ENCODE measurements at regions not wholly inside any gene's neighbourhood (a gene's known extent, or its start where the extent isn't known, plus 50 kb on each side); places are given as distances from the start of the nearest gene placed in this dataset.

- Histone ChIP-seq H3K27me3 (ENCODE audit: insufficient read depth, low read length) (no peaks in the 10 kb centered on the region), H3K9ac (ENCODE audit: extremely low read depth, insufficient read length, low read length) (no peak overlapping the region), H3K79me1 (ENCODE audit: insufficient read depth, low read depth, low read length, poor library complexity, severe bottlenecking) (no peaks in the 10 kb centered on the region), H3K4me2 (ENCODE audit: insufficient read depth, insufficient read length, low read length) (no peak overlapping the region), H3K23me2 (ENCODE audit: insufficient read length, low read depth, low read length, poor library complexity, severe bottlenecking) (no peaks in the 10 kb centered on the region), H3K9me3 (ENCODE audit: control insufficient read depth, low read depth, low read length) (no peaks in the 10 kb centered on the region), H2AFZ (ENCODE audit: low read length) (no peak overlapping the region), H2BK120ac (ENCODE audit: low read depth, low read length, poor library complexity, severe bottlenecking) (no peak overlapping the region), H2BK15ac (ENCODE audit: low read depth, low read length) (no peak overlapping the region), H2BK20ac (ENCODE audit: low read depth, low read length, poor library complexity, severe bottlenecking) (no peak overlapping the region), H4K8ac (replicated peaks; ENCODE audit: insufficient read length, low read depth, low read length) (no peak overlapping the region), H3K4me1 (ENCODE audit: insufficient read depth, low read length) (no peaks in the 10 kb centered on the region; the same call in 1 of the 2 replicates), H2BK5ac (ENCODE audit: insufficient read length, low read length) (no peak overlapping the region), H2BK12ac (ENCODE audit: insufficient read length, low read depth, low read length) (no peak overlapping the region), H3K79me2 (ENCODE audit: insufficient read depth, low read length) (no peaks in the 10 kb centered on the region), H4K20me1 (ENCODE audit: control insufficient read depth, insufficient read depth, insufficient read length) (no peaks in the 10 kb centered on the region), H3K27ac (ENCODE audit: insufficient read length, low read depth, low read length) (no peak overlapping the region), H3T11ph (ENCODE audit: low read length) (no peak overlapping the region), H4K5ac (ENCODE audit: insufficient read length, low read depth, low read length) (no peak overlapping the region), H3K56ac (ENCODE audit: insufficient read length, low read depth, low read length) (no peak overlapping the region), H4K91ac (ENCODE audit: insufficient read length, low read depth, low read length) (no peak overlapping the region), H3K23ac (ENCODE audit: insufficient read length, low read depth, low read length) (no peak overlapping the region), H3K4ac (ENCODE audit: low read depth, low read length) (no peak overlapping the region), H2AK5ac (ENCODE audit: insufficient read length, low read length) (no peak overlapping the region), H3K14ac (ENCODE audit: insufficient read depth, low read length) (no peak overlapping the region), H3K18ac (ENCODE audit: insufficient read length, low read depth, low read length) (no peak overlapping the region)
- Mint-ChIP-seq H3K4me3 (no peak overlapping the region), H3K27ac (no peak overlapping the region), H3K4me1 (peaks cover 24 to 49% of the 10 kb centered on the region in 2 experiments), H3K36me3 (ENCODE audit: insufficient read depth in 1 of 3, low read depth in 3 of 3) (no peaks in the 10 kb centered on the region), H3K27me3 (ENCODE audit: low read depth) (peaks cover 10% of the 10 kb centered on the region), H3K9me3 (no peaks in the 10 kb centered on the region)
- TF ChIP-seq CTCF (conservative IDR thresholded peaks at IDR 0.05), result no peak
- no peak for DNase-seq
- no CpG with 5 or more reads among the region's 7 CpGs for WGBS (ENCODE audit: extremely low coverage, insufficient read length, low lambda C conversion rate)
Measured at GRCh38 chr11:45754741-45755140, 50.2 kb upstream of the SLC35C1 start.

Measured in H9 (cell line).